ENCODE measurements at regions not wholly inside any gene's neighbourhood (a gene's known extent, or its start where the extent isn't known, plus 50 kb on each side); places are given as distances from the start of the nearest gene placed in this dataset.
"Not testable (repeated sequence)": the region's sequence is repeated elsewhere in the genome, so short reads cannot be mapped to it uniquely, and the experiment has no call there.

DNA sequence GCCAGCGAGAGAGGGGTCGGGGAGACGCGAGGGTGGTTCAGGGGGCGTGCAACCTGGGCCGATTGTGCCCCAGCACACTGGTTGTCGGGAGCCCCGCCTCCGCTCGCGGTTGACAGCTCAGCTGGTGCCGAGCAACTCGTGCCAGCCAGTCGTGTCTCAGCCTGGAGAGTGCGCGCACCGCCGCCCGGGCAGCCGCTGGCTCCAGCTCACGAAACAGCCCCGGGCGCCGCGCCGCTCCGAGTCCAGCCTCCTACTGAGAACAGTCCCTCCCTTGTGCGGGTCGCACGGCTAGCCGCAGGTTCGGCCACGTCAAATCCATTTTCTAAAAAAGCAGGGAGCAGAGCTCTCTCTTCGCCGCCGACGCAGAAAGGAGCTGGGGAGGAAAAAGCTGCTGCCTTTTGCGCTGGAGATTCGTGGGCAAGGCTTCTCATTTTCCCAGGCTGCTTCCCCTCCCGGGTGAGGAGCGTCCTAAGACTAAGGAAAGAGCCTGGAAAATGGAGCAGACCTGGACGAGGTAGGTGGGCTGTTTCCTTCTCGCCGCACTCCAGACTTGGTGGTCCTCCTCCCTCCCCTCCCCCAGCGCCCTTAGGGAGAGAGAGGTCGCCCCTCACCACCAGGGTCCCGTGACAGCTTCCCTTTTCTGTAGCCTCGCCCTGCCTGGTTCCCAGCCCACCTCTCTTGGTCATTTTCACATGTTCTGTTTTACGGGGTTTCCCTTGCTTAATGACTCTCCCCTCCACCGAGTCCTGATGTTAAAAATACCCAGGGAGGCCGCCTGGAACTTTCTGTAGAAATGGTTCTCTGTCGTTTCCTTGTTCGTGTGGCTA is 56.7 kb upstream of the SEC22B start:
- DNase-seq: not testable (repeated sequence)

DNA sequence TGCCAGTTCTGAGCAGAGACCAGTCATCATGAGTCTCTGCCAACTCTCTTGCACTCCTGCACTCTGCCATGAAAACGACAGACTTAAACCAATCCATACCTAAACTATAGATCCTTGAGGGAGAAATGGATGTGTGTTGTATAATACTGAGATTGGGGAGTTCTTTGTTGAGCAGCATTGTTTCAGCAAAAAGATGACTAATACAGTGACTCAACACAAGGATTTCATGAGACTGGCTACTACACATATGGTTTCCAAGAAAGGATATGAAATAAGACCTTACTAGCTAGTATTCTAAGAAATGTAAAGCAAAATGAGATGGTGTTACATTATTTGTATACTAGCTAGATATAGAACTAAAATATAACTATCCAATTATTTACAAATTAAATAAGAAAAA is 53.5 kb upstream of the SEC22B start:
- DNase-seq: not testable (repeated sequence)

All from DMS 273 treated with DMSO at 0.1 percent for 48 hours (cell line).